ENCODE measurements at regions not wholly inside any gene's neighbourhood (a gene's known extent, or its start where the extent isn't known, plus 50 kb on each side); places are given as distances from the start of the nearest gene placed in this dataset.

- TF ChIP-seq, protein P1, sequence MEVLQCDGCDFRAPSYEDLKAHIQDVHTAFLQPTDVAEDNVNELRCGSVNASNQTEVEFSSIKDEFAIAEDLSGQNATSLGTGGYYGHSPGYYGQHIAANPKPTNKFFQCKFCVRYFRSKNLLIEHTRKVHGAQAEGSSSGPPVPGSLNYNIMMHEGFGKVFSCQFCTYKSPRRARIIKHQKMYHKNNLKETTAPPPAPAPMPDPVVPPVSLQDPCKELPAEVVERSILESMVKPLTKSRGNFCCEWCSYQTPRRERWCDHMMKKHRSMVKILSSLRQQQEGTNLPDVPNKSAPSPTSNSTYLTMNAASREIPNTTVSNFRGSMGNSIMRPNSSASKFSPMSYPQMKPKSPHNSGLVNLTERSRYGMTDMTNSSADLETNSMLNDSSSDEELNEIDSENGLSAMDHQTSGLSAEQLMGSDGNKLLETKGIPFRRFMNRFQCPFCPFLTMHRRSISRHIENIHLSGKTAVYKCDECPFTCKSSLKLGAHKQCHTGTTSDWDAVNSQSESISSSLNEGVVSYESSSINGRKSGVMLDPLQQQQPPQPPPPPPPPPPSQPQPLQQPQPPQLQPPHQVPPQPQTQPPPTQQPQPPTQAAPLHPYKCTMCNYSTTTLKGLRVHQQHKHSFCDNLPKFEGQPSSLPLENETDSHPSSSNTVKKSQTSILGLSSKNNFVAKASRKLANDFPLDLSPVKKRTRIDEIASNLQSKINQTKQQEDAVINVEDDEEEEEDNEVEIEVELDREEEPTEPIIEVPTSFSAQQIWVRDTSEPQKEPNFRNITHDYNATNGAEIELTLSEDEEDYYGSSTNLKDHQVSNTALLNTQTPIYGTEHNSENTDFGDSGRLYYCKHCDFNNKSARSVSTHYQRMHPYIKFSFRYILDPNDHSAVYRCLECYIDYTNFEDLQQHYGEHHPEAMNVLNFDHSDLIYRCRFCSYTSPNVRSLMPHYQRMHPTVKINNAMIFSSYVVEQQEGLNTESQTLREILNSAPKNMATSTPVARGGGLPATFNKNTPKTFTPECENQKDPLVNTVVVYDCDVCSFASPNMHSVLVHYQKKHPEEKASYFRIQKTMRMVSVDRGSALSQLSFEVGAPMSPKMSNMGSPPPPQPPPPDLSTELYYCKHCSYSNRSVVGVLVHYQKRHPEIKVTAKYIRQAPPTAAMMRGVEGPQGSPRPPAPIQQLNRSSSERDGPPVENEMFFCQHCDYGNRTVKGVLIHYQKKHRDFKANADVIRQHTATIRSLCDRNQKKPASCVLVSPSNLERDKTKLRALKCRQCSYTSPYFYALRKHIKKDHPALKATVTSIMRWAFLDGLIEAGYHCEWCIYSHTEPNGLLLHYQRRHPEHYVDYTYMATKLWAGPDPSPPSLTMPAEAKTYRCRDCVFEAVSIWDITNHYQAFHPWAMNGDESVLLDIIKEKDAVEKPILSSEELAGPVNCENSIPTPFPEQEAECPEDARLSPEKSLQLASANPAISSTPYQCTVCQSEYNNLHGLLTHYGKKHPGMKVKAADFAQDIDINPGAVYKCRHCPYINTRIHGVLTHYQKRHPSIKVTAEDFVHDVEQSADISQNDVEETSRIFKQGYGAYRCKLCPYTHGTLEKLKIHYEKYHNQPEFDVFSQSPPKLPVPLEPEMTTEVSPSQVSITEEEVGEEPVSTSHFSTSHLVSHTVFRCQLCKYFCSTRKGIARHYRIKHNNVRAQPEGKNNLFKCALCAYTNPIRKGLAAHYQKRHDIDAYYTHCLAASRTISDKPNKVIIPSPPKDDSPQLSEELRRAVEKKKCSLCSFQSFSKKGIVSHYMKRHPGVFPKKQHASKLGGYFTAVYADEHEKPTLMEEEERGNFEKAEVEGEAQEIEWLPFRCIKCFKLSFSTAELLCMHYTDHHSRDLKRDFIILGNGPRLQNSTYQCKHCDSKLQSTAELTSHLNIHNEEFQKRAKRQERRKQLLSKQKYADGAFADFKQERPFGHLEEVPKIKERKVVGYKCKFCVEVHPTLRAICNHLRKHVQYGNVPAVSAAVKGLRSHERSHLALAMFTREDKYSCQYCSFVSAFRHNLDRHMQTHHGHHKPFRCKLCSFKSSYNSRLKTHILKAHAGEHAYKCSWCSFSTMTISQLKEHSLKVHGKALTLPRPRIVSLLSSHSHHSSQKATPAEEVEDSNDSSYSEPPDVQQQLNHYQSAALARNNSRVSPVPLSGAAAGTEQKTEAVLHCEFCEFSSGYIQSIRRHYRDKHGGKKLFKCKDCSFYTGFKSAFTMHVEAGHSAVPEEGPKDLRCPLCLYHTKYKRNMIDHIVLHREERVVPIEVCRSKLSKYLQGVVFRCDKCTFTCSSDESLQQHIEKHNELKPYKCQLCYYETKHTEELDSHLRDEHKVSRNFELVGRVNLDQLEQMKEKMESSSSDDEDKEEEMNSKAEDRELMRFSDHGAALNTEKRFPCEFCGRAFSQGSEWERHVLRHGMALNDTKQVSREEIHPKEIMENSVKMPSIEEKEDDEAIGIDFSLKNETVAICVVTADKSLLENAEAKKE (CRISPR knock-in tag; IDR thresholded peaks at IDR 0.05): no peak
- TF ChIP-seq ZNF331 (CRISPR knock-in tag; IDR thresholded peaks at IDR 0.05; ENCODE audit: low read depth) (no peak), REST (IDR thresholded peaks at IDR 0.05; ENCODE audit: unreplicated experiment) (no peak)
Observed at GRCh38 chr4:116064331-116064730, 950.9 kb upstream of the NDST4 start (continued).

DNA sequence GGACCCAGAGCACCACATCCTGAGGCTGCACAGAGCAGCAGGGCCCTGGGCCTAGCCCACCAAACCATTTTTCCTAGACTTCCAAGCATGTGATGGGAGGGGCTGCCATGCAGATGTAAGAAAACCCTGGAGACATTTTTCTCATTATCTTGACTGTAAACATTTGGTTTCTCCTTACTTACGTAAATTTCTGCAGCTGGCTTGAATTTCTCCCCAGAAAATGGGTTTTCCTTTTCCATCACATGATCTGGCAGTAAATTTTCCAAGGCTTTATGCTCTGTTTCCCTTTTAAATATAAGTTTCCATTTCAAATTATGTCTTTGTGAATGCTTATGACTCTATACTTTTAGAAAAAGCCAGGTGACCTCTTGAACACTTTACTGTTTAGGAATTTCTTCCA lies 945.9 kb upstream of the NDST4 start:
- Histone ChIP-seq H3K27ac (ENCODE audit: low read depth) (no peak overlapping the region), H3K27me3 (ENCODE audit: insufficient read depth) (no peaks in the 10 kb centered on the region), H3K4me1 (ENCODE audit: insufficient read depth) (no peaks in the 10 kb centered on the region), H3K4me2 (no peak overlapping the region), H4K20me1 (replicated peaks; ENCODE audit: insufficient read depth) (no peaks in the 10 kb centered on the region), H3K79me2 (replicated peaks; ENCODE audit: insufficient read depth) (no peaks in the 10 kb centered on the region), H3F3A (replicated peaks; ENCODE audit: low read depth) (no peaks in the 10 kb centered on the region), H3K4me3 (no peak overlapping the region), H2AFZ (peak overlapping the region; percentile 19; the same call in 1 of the 2 replicates), H3K9me2 (ENCODE audit: insufficient read depth) (no peaks in the 10 kb centered on the region), H3K36me3 (ENCODE audit: insufficient read depth) (no peaks in the 10 kb centered on the region)
- no peak overlapping the region for H3K4me3 Mint-ChIP-seq
- DNase-seq (ENCODE audit: low spot score): no peak
- no peak overlapping the region for H3K27ac Mint-ChIP-seq
- no peaks in the 10 kb centered on the region for H3K4me1 Mint-ChIP-seq
- peaks cover 14% of the 10 kb centered on the region for H3K9me3 Mint-ChIP-seq
- peaks cover 4% of the 10 kb centered on the region for H3K27me3 Mint-ChIP-seq (ENCODE audit: insufficient read depth, low read depth, poor library complexity)
- H3K36me3 Mint-ChIP-seq (ENCODE audit: low read depth): peaks cover 12% of the 10 kb centered on the region; the same call in 1 of the 3 replicates
- ATAC-seq: no peak
- no peak for TF ChIP-seq REST (IDR thresholded peaks at IDR 0.05; ENCODE audit: unreplicated experiment)

Data from GM23338 (cell line).